22Rv1 (cell line): ENCODE measurements at regions not wholly inside any gene's neighbourhood (a gene's known extent, or its start where the extent isn't known, plus 50 kb on each side); places are given as distances from the start of the nearest gene placed in this dataset.

Experiments used
- H3K27ac ChIP-seq: fragments of 450-650 bp; 2 replicates; pipeline ENCODE4 v1.5.1; 2017
- ZFX ChIP-seq: fragments of 450-650 bp; IDR thresholded peaks from 2 replicates; pipeline ENCODE4 v1.6.1; 2017; ENCODE audit warnings: antibody characterized with exemption, borderline replicate concordance
- TF ChIP-seq, protein P1 (sequence below): fragments of 450-650 bp; IDR thresholded peaks from 2 replicates; pipeline ENCODE4 v1.5.1; 2017; ENCODE audit warnings: mild to moderate bottlenecking

DNA sequence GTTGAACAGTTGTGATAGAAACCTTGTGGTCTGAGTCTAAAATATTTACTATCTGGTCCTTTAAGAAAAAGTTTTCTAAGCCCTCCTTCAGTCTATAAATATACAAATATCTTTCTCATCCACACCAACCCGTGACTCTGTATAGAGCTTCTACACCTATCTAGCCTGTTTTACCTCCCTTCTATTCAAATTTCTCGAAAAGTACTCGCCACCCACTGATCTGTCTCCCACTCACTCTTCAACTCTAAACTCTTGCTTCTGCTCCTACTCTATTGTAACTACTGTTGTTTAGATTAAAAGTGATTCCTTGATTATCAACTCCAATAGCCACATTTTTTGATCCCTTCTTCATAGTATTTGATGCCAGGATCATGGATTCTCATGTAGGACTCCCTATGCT is 329.4 kb upstream of the MAN1A1 start:
- TF ChIP-seq, protein P1, sequence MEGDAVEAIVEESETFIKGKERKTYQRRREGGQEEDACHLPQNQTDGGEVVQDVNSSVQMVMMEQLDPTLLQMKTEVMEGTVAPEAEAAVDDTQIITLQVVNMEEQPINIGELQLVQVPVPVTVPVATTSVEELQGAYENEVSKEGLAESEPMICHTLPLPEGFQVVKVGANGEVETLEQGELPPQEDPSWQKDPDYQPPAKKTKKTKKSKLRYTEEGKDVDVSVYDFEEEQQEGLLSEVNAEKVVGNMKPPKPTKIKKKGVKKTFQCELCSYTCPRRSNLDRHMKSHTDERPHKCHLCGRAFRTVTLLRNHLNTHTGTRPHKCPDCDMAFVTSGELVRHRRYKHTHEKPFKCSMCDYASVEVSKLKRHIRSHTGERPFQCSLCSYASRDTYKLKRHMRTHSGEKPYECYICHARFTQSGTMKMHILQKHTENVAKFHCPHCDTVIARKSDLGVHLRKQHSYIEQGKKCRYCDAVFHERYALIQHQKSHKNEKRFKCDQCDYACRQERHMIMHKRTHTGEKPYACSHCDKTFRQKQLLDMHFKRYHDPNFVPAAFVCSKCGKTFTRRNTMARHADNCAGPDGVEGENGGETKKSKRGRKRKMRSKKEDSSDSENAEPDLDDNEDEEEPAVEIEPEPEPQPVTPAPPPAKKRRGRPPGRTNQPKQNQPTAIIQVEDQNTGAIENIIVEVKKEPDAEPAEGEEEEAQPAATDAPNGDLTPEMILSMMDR = no peak
- TF ChIP-seq ZFX = no peak
- no peak overlapping the region for H3K27ac ChIP-seq

DNA sequence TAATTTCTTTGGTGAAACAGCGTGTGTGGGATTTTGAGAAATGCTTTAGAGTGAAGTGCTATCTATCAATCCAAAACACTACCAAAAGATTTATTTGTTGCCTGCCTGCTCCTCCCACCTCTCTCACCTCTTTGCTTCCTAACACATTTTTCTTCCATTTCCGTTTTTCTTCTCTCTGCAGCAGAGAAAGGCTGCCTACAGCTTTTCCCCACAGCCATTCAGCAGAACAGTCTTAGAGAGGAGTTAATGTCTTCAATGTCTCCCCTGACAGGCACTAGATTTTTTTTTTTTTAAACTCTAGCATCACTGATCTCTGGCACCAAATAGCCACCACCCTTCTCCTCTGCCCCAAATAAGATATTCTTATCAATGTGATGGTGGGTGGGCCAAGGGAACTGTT is 327.8 kb upstream of the MAN1A1 start:
- no peak overlapping the region for H3K27ac ChIP-seq
- no peak for TF ChIP-seq ZFX
- TF ChIP-seq, protein P1 = no peak

GRCh38 chr6:119676961-119677360 is 327.4 kb upstream of the MAN1A1 start:
- no peak overlapping the region for H3K27ac ChIP-seq
- TF ChIP-seq ZFX = no peak
- TF ChIP-seq, protein P1 = no peak

- H3K27ac ChIP-seq = no peak overlapping the region
- TF ChIP-seq, protein P1 = no peak
- TF ChIP-seq ZFX = no peak
Measured at GRCh38 chr6:119676230-119676629, 326.7 kb upstream of the MAN1A1 start.

GRCh38 chr6:119673741-119674140 is 324.2 kb upstream of the MAN1A1 start:
- H3K27ac ChIP-seq = no peak overlapping the region
- TF ChIP-seq, protein P1 = no peak
- TF ChIP-seq ZFX = no peak

GRCh38 chr6:119672725-119673124 is 323.2 kb upstream of the MAN1A1 start:
- H3K27ac ChIP-seq = no peak overlapping the region
- no peak for TF ChIP-seq ZFX
- TF ChIP-seq, protein P1 = no peak

GRCh38 chr6:119671105-119671504 is 321.5 kb upstream of the MAN1A1 start:
- no peak overlapping the region for H3K27ac ChIP-seq
- TF ChIP-seq, protein P1 = no peak
- TF ChIP-seq ZFX = no peak
